K562 (cell line): ENCODE measurements at regions not wholly inside any gene's neighbourhood (a gene's known extent, or its start where the extent isn't known, plus 50 kb on each side); places are given as distances from the start of the nearest gene placed in this dataset.

Experiments used
- ATAC-seq: fragments of 200-7000 bp; cut with Tn5 transposase; 3 replicates; pipeline ENCODE4 v1.9.1; 2020; ENCODE audit warnings: moderate library complexity
- BruUV-seq: library from RNA; stranded (reverse); fragments of 400-500 nt; replicated peaks from 2 replicates; lab custom pipeline; 2021; lab: Mats Ljungman, UMichigan
- CTCF ChIA-PET: fragments of 300-600 bp; formaldehyde crosslinking; extraction: SDS; loops from one replicate; lab custom pipeline; 2021; ENCODE audit warnings: low intra/inter-chr PET ratio; lab: Yijun Ruan, JAX
- POLR2A ChIA-PET: fragments of 300-600, 350-650 bp; sonication (Branson Sonifier 250); formaldehyde crosslinking; extraction: SDS; loops from one replicate; lab custom pipeline; 2021; ENCODE audit warnings: antibody characterized with exemption, inconsistent platforms; lab: Yijun Ruan, JAX
- DNase-seq, 4 experiments: peaks; one replicate each; pipeline versions ENCODE4 v3.0.0 to v3.0.0-alpha.2; 2011 to 2018; ENCODE audit warnings: low spot score in 3 of 4, mixed read lengths in 3 of 4; ENCODE audit errors: extremely low read depth in 1 of 4
- FAIRE-seq: peaks from 2 replicates; lab custom pipeline; 2011; peaks lifted over from hg19 to GRCh38; lab: Jason Lieb, UNC
- H2AFZ ChIP-seq: 2 replicates; pipeline ENCODE4 v1.6.0; 2011; ENCODE audit warnings: low read depth, low read length, control low read depth, inconsistent platforms
- H3K27ac ChIP-seq: fragments of 200-600 bp; 3 replicates; pipeline ENCODE4 v1.8.0; 2011; ENCODE audit warnings: low read depth, mild to moderate bottlenecking, control low read depth, inconsistent platforms, low read length, moderate library complexity, mixed read lengths; ENCODE audit errors: extremely low read depth
- H3K27me3 ChIP-seq, 2 experiments: fragments of 300-600 bp in 1 of 2; 2 replicates in 1 of 2; 3 replicates in 1 of 2; pipeline versions ENCODE4 v1.6.0 to v1.8.0; 2011; ENCODE audit warnings: inconsistent platforms in 2 of 2, low read length in 2 of 2, mild to moderate bottlenecking in 1 of 2, mixed read lengths in 1 of 2, moderate library complexity in 1 of 2; ENCODE audit not compliant: control insufficient read depth in 2 of 2, insufficient read depth in 2 of 2
- H3K36me3 ChIP-seq: fragments of 300-600 bp; 3 replicates; pipeline ENCODE4 v1.8.0; 2011; ENCODE audit warnings: mild to moderate bottlenecking, low read length, inconsistent platforms; ENCODE audit not compliant: control insufficient read depth, insufficient read depth
- H3K4me1 ChIP-seq, 2 experiments: fragments of 200-600 bp in 1 of 2; replicated peaks in 1 of 2; 2 replicates in 1 of 2; 3 replicates in 1 of 2; pipeline versions ENCODE4 v1.5.1 to v1.8.0; 2011; ENCODE audit warnings: inconsistent platforms in 2 of 2, low read length in 2 of 2, mild to moderate bottlenecking in 1 of 2, mixed read lengths in 1 of 2, moderate library complexity in 1 of 2; ENCODE audit not compliant: control insufficient read depth in 2 of 2, insufficient read depth in 2 of 2
- H3K4me2 ChIP-seq: 2 replicates; pipeline ENCODE4 v1.6.1; 2011; ENCODE audit warnings: low read length, control low read depth, inconsistent platforms, mixed read lengths; ENCODE audit not compliant: insufficient read depth
- H3K4me3 ChIP-seq: fragments of 200-600 bp; sonication (generic), shearing (Covaris generic); 2 replicates; pipeline ENCODE4 v1.5.1; 2016; ENCODE audit warnings: control low read depth, inconsistent platforms
- H3K79me2 ChIP-seq: fragments of 200-600 bp; 3 replicates; pipeline ENCODE4 v1.8.0; 2011; ENCODE audit warnings: low read length, inconsistent platforms; ENCODE audit not compliant: control insufficient read depth, insufficient read depth
- H3K9ac ChIP-seq, 2 experiments: 2 replicates each; pipeline versions ENCODE4 v1.6.0 to v1.6.1; 2011; ENCODE audit warnings: low read depth in 2 of 2, low read length in 2 of 2, control low read depth in 1 of 2, inconsistent platforms in 1 of 2, mild to moderate bottlenecking in 1 of 2, mixed read lengths in 1 of 2; ENCODE audit not compliant: insufficient read depth in 1 of 2
- H3K9me1 ChIP-seq: one replicate; pipeline ENCODE4 v1.6.0; 2011; ENCODE audit warnings: inconsistent platforms, mild to moderate bottlenecking, low read length, moderate library complexity; ENCODE audit not compliant: control insufficient read depth, insufficient read depth
- H3K9me3 ChIP-seq: replicated peaks from 2 replicates; pipeline ENCODE4 v1.5.1; 2011; ENCODE audit warnings: low read depth, low read length, inconsistent platforms; ENCODE audit not compliant: control insufficient read depth, insufficient read depth
- H4K20me1 ChIP-seq: replicated peaks from 2 replicates; pipeline ENCODE4 v1.6.1; 2011; ENCODE audit warnings: low read length, inconsistent platforms, mixed read lengths; ENCODE audit not compliant: control insufficient read depth, insufficient read depth
- DEAF1 ChIP-seq: fragments of 450-650 bp; formaldehyde crosslinking; IDR thresholded peaks from 2 replicates; pipeline ENCODE4 v1.4.0; 2020; ENCODE audit warnings: mild to moderate bottlenecking, moderate library complexity
- ETV6 ChIP-seq, 3 experiments: fragments of 150-350 bp in 1 of 3; sonication (generic) in 1 of 3; formaldehyde crosslinking in 1 of 3; IDR thresholded peaks; 2 replicates each; pipeline versions ENCODE4 v1.6.1 to v1.8.0; 2014 to 2022; ENCODE audit warnings: borderline replicate concordance in 2 of 3, low read depth in 2 of 3, antibody characterized with exemption in 1 of 3, low read length in 1 of 3, mild to moderate bottlenecking in 1 of 3, missing genetic modification reagents in 1 of 3
- FOSL1 ChIP-seq: fragments of 200-800 bp; sonication (Bioruptor generic); conservative IDR thresholded peaks from 2 replicates; pipeline ENCODE4 v1.6.1; 2016; ENCODE audit warnings: missing genetic modification characterization, missing compliant biosample characterization
- KAT7 ChIP-seq: sonication (generic); formaldehyde crosslinking; IDR thresholded peaks from 2 replicates; pipeline ENCODE4 v1.8.0; 2022; ENCODE audit warnings: missing genetic modification reagents, mild to moderate bottlenecking, borderline replicate concordance
- MBD2 ChIP-seq: sonication (generic); IDR thresholded peaks from 2 replicates; pipeline ENCODE4 v1.6.1; 2016; ENCODE audit warnings: low read depth, borderline replicate concordance
- PTTG1 ChIP-seq: fragments of 450-650 bp; IDR thresholded peaks from 2 replicates; pipeline ENCODE4 v1.6.1; 2016; ENCODE audit warnings: low read depth, mild to moderate bottlenecking, missing genetic modification characterization, missing compliant biosample characterization
- SNIP1 ChIP-seq: fragments of 450-650 bp; IDR thresholded peaks from 2 replicates; pipeline ENCODE4 v1.7.1; 2017; ENCODE audit warnings: low read depth, mild to moderate bottlenecking
- VEZF1 ChIP-seq: fragments of 200-800 bp; sonication (Bioruptor generic); IDR thresholded peaks from 2 replicates; pipeline ENCODE4 v1.6.1; 2017; ENCODE audit warnings: missing genetic modification characterization, missing compliant biosample characterization
- ZNF316 ChIP-seq: fragments of 450-650 bp; IDR thresholded peaks from 2 replicates; pipeline ENCODE4 v1.6.1; 2016
- WGBS: fragments of 100-300 bp; shearing (Covaris generic); methylation state at CpG from one replicate; pipeline ENCODE4 v1.1.6; 2016; ENCODE audit warnings: low coverage, mixed read lengths; ENCODE audit not compliant: insufficient coverage; ENCODE audit errors: missing lambda C conversion rate; 5-methylcytosine and 5-hydroxymethylcytosine counted together
- in situ Hi-C: fragments of 300-500 bp; cut with MboI; formaldehyde crosslinking; loops from 4 replicates; pipeline ENCODE4 v1.15.0; 2018; ENCODE audit warnings: inconsistent platforms, mixed read lengths
- intact Hi-C: fragments of 100-400 bp; cut with micrococcal nuclease; formaldehyde crosslinking; loops from 2 replicates; pipeline ENCODE4 v1.14.2; 2022
- TF ChIP-seq, protein P1 (sequence below): fragments of 450-650 bp; IDR thresholded peaks from 2 replicates; pipeline ENCODE4 v1.6.1; 2016
- TF ChIP-seq, protein P2 (sequence below): fragments of 250-450 bp; sonication (Bioruptor Pico); IDR thresholded peaks from 2 replicates; pipeline ENCODE4 v1.8.0; 2022; ENCODE audit warnings: inconsistent platforms, mild to moderate bottlenecking, moderate library complexity, borderline replicate concordance

- TF ChIP-seq SNIP1: no peak
- TF ChIP-seq KAT7 (CRISPR knock-in tag): 0 out of 2 replicates have a peak, but pooled peaks have one; percentile 26
- TF ChIP-seq, protein P1, sequence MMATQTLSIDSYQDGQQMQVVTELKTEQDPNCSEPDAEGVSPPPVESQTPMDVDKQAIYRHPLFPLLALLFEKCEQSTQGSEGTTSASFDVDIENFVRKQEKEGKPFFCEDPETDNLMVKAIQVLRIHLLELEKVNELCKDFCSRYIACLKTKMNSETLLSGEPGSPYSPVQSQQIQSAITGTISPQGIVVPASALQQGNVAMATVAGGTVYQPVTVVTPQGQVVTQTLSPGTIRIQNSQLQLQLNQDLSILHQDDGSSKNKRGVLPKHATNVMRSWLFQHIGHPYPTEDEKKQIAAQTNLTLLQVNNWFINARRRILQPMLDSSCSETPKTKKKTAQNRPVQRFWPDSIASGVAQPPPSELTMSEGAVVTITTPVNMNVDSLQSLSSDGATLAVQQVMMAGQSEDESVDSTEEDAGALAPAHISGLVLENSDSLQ: peak; percentile 50; the same call in 1 of the 2 replicates
- TF ChIP-seq FOSL1 (tag): no peak
These were observed 97.4 kb downstream of the RFLNA start (continued) for GRCh38 chr12:124392271-124392666.

DNA sequence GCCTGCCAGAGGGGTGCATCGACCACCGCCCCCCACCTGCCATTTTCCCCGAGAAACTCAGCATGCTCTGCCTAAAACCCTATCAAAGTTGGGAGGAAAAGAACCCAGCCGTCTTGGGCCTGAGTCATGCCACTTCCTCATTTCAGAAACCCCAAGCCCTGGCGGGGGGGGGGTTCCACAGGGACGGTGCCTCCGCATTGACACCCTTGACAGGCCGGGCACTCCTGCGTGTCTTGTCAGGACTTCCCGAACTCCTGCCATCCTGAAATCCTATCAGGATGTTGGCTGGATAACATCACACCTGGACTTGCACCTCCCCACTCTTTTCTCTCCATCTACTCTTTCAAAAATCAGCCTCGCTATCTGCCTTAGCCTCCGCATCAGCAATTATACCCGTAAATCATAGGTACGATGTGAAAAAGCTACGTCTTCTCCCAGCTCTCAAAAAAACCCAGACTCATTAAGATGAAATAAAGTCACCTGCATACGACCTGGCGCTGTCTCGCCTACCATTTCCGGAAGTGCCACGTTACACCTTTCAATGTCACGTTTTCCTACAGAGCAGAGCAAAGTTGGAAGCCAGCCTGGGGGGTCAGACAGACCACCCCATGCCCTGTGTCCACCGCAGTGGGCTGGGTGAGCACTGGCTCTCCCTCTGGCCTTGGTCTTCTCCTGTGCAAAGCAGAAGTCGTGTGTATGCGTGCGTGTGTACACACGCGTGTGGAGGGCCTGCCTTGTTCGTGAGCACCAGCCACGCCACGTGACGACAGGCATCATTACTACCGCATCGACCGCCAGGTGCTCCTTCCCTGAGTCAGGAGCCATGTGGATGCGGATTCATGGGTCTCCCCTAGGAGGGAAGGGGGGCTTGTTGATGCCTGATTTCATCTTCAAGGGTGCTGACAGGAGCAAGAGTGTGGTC, 96.7 kb downstream of the RFLNA start:
- Histone ChIP-seq H3K36me3 (peaks cover 28% of the 10 kb centered on the region; the same call in 2 of the 3 replicates), H4K20me1 (no peaks in the 10 kb centered on the region; the same call in 1 of the 2 replicates), H3K9me3 (no peaks in the 10 kb centered on the region), H3K4me3 (no peak overlapping the region), H3K9me1 (no peaks in the 10 kb centered on the region), H3K27me3 (no peaks in the 10 kb centered on the region), H3K79me2 (no peaks in the 10 kb centered on the region), H3K4me2 (no peak overlapping the region), H3K27ac (peak overlapping the region; percentile 42; the same call in 2 of the 3 replicates), H2AFZ (no peak overlapping the region), H3K4me1 (peaks cover 4 to 56% of the 10 kb centered on the region in 2 experiments), H3K9ac (peak overlapping the region in 1 of 2 experiments; percentile 74; a peak in 2 of 4 replicates)
- BruUV-seq: no TSS peak
- CTCF ChIA-PET: no interaction called here
- in situ Hi-C loops: no loop called here
- DNase-seq (peak in 2 of 4 experiments; percentile 31 to 44), FAIRE-seq (peak; percentile 46), ATAC-seq (peak; percentile 58)
- WGBS: 63% methylated on average over 34 of the region's 35 CpGs
- intact Hi-C loops: no loop called here
- POLR2A ChIA-PET: interaction anchor here (0.6 kb wide), 1 partner anchor 11 kb away, joined by 3 read pairs; no protein-coding TSS in a partner anchor
- TF ChIP-seq ETV6 (IDR thresholded peaks at IDR 0.05; ENCODE audit: borderline replicate concordance in 1 of 2, low read depth in 2 of 2, low read length in 1 of 2): 0 out of 4 replicates have a peak, but pooled peaks of 1 of the 2 experiments have one; percentile 34
- no peak for TF ChIP-seq ETV6 (CRISPR knock-in tag; IDR thresholded peaks at IDR 0.05; ENCODE audit: borderline replicate concordance)
- TF ChIP-seq VEZF1: peak; percentile 94
- TF ChIP-seq MBD2: no peak
- 0 out of 2 replicates have a peak, but pooled peaks have one; percentile 38 for TF ChIP-seq ZNF316
- TF ChIP-seq DEAF1 (CRISPR knock-in tag): no peak
- TF ChIP-seq, protein P2, sequence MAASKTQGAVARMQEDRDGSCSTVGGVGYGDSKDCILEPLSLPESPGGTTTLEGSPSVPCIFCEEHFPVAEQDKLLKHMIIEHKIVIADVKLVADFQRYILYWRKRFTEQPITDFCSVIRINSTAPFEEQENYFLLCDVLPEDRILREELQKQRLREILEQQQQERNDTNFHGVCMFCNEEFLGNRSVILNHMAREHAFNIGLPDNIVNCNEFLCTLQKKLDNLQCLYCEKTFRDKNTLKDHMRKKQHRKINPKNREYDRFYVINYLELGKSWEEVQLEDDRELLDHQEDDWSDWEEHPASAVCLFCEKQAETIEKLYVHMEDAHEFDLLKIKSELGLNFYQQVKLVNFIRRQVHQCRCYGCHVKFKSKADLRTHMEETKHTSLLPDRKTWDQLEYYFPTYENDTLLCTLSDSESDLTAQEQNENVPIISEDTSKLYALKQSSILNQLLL: no peak
- no peak for TF ChIP-seq PTTG1
